GM21360 (cell line): ENCODE measurements at regions not wholly inside any gene's neighbourhood (a gene's known extent, or its start where the extent isn't known, plus 50 kb on each side); places are given as distances from the start of the nearest gene placed in this dataset.
A peak's percentile ranks its signal among the peaks of the same experiment; 100 is the strongest.

Experiments used
- ATAC-seq: cut with Tn5 transposase; IDR thresholded peaks from one replicate; pipeline ENCODE4 v1.9.1; 2021; ENCODE audit warnings: mild to moderate bottlenecking, moderate library complexity; ENCODE audit not compliant: unreplicated experiment

DNA sequence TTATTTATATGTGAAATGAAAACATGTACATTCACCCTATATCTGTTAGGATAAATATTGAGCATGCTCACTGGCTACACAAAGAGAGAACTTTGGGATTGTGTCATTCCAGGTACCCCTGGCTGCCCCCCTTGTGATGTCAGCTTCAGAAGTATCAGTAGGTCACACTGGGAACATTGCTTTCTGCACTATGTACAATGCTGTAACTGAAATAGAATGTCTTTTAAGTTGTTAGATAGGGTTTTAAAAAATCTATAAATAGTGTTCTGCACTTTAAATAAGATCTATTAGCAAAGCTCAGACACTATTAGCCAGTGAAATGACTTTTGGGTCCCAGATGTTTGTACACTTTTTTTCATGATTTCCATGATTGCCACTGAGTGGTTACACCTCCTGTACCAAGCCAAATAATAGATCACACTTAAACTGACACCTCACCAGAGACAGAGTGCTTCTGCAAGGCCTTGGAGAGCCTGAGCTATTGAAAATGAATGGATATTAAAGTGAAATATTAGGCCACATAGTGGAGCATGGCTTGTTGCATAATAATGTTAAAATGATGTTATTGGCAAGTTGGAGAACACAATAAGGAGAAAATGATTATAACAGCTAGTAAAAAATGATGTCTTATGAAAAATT lies 297.0 kb upstream of the NXPH2 start:
- no peak for ATAC-seq

DNA sequence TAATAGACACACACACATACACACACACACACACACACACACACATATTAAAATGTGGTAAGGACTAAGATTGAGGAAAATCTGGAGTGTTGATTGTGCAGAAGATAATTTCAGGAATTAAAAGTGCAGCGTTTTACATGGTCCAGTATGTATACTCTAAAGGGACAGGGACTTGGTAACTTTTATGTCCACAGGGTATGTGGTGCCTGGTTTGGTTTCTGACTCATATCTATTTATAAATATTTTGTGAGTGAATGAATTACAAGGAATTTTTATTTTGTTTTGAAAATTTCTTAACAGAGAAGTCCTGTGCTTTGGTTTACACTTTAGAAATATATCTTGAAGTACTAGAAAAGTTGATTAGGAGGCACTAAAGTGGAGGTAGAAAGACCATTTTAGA lies 287.7 kb upstream of the NXPH2 start:
- no peak for ATAC-seq

GRCh38 chr2:139067072-139067471 lies 286.9 kb upstream of the NXPH2 start:
- no peak for ATAC-seq

DNA sequence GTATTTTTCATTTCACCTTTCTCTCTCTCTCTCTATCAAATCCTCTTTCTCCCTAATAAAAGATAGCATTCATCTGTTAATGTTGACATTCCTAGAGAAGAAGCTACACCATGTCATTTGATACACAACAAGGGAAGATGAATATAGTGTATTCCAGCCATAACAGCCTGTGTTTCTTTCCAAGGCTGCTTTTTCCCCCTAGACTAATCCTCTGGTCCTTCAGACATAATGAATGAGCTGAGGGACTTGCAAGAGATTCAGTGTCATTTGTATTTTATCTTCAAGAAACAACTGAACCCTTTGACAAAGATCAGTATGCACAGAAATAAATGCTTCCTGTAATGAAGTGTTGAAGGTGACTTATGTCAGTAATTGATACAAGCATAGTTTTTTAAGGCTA lies 284.0 kb upstream of the NXPH2 start:
- no peak for ATAC-seq

- ATAC-seq, result no peak
These were observed 279.4 kb upstream of the NXPH2 start for GRCh38 chr2:139059617-139060016.

GRCh38 chr2:139055202-139055601 lies 275.0 kb upstream of the NXPH2 start:
- ATAC-seq, result no peak

DNA sequence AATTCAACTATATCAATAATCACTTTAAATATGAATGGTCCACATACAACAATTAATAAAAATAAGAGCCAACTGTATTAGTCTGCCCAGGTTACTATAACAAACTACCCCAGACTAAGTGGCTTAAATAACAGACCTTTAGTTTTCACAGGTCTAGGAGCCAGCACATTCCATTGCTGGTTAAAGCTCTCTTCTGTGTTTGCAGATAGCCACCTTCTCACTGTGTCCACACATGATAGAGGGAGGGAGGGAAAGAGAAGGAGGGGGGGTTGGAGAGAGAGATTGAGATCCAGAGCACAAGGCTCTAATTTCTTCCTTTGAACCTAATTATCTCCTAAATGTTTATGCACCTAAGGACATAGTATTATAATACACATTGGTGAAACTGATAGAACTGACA lies 267.8 kb upstream of the NXPH2 start:
- no peak for ATAC-seq

- no peak for ATAC-seq
These were observed 265.3 kb upstream of the NXPH2 start for GRCh38 chr2:139045524-139045923.

DNA sequence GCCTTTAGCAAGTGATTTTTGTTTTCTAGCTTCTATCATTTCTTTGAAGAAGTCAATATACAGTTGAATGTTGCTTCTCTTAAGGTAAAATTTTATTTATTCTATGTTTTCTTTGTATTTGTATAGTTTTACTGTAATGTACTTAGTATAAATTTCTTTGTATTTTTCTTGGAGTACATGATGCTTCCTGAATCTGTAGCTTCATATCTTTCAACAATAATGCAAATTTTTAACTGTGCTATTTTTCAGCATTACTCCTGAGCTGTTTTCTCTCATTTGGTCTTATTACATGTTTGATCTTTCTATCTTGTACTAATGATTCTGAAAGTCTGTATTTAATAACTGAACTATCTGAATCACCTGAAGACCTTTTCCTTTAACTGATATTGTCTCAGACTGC lies 253.9 kb upstream of the NXPH2 start:
- no peak for ATAC-seq

DNA sequence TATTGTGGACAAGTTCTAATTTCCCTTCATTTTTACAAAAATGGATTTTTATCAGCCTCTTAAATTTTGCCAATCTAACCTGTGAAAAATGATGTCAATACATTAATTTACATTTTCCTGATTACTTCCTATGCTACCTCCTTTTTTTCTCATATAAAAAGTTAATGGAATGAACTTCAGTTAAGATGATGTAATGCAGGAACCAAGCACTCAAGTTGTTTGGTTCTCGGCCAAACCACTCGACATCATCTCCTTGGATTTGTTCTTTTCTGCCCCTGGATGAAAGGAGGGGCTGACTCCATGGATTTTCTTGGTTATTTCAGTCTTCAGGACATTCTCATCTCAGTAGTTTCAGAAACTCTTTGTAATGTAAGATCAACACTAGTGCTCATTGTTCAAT lies 253.1 kb upstream of the NXPH2 start:
- ATAC-seq, result no peak

DNA sequence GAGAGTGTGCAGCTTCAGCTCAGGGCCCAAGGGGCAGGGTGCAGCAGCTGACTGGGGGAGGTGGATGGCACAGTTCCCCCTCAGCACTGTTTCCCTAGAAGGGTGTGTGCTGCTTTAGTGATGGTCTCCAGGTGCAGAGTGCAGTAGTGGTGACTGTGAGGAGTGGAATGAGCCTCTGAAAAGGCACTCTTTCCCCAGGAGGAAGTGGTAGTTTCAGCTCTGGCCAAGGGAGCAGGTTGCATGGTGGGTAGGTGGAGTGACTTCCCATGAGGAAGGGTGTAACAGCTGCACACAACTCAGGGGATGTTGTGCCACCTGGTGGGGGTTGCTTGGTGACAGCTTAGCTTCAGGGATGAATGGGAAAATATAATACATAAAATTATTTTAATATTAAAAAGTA lies 251.5 kb upstream of the NXPH2 start:
- peak; percentile 78 for ATAC-seq

- no peak for ATAC-seq
These were observed 240.1 kb upstream of the NXPH2 start for GRCh38 chr2:139020287-139020686.

GRCh38 chr2:139018252-139018651 lies 238.1 kb upstream of the NXPH2 start:
- no peak for ATAC-seq

DNA sequence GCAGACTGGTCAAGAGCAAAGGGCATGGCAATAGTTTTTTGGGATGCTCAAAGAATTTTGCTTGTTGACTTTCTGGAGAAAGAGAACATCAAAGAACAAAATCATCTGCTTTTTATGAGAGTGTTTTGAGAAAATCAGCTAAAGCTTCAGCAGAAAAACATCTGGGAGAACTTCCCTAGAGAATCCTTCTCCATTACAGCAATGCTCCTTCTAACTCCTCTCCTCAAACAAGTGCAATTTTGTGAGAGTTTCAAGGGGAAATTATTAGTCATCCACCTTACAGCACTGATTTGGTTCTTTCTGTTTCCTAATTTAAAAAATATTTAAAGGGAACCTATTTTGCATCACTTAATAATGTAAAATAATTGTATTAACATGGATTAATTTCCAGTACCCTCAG lies 226.9 kb upstream of the NXPH2 start:
- no peak for ATAC-seq

DNA sequence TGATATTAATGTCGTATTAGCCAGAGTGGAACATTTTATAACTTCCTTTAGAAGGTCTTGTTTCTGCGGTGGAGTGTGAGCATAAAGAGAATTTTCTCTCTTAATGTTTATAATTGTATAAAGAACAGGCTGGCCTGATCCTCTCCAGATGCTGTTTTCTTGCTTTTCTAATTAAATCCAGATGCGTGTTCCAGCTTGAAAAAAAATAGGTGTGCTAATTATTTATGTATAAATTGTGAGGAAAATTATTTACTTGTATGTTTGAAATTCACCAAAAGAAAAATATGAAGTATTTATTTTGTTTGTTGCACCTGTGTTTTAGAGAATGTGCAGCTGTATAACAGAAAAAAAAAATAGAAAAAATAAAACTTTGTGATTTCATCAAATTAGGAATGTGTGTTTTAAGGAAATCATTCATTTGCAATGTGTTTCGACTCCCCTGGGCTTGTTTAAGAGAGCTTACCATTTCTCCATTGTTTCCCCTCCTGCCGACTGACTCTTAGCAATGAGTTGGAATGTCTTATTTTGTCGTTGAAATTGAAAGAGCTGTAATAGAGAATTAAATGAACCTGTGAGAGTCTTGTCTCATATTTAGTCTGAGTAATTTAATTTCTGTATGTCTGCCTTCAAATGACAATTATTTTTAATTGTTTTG lies 220.1 kb upstream of the NXPH2 start:
- ATAC-seq, result no peak

DNA sequence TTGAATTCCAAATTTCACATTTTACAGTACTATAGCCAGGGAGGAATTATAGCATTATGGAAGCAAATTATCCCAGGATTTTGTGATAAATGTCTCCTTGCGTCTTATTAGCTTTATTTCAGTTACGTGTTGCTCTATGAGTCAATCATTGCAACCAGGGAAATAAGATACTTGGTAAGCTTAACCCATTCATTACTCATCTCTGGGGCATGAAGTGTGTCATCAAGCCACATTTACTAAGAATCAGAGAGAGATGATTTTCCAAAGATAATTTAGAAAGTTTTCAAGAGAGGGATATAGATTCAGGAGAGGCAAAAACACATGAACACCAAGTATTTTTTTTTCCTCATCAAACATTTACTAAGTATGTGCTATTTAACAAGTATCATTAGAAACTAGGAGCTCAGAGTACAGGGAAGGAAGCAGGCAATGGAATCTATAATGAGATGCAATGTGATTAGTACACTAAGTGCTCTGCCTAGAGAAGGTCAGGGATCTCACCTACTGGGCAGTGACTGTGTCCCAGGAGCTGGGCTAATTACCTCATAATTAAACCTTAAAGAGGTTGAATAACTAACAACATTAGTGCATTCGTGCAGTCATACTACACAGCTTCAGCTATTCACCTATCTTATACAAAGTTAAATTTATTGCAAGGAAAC lies 217.8 kb upstream of the NXPH2 start:
- ATAC-seq, result no peak

DNA sequence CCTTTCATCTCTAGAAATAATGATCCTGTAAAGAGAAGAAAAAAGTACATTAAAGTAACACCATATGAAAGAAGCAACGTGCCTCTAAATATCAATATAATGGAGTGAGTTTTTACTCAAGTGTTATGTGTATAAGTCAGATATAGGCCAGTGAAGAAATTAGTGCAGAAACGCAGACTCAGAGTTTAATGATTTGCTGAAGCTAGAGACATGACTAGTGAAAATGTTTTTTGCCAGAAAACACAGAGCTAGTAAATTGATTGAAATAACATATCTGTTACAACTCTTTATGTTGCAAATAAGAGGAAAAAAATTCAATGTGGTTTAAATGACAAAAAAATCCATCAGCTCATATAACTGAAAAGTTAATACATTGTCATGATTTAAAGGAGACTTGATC lies 217.2 kb upstream of the NXPH2 start:
- no peak for ATAC-seq

DNA sequence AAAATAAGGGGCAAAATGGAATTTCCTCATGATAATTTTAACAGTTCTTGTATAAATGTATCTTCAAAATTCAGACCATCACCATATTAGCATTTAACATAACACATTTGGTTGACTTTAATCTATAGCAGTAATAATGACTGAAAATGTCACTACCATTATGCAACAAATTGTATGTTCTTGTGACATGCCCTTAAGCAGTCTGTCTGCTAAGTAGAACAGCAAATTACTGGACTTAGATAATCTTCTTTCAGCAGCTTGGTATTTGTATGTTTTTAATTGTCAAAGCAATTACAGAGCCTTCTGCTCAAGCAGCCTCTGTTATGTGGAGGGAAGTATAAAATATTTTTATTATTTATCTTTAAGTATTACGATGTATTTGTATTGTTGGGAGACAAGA lies 214.3 kb upstream of the NXPH2 start:
- ATAC-seq, result no peak

DNA sequence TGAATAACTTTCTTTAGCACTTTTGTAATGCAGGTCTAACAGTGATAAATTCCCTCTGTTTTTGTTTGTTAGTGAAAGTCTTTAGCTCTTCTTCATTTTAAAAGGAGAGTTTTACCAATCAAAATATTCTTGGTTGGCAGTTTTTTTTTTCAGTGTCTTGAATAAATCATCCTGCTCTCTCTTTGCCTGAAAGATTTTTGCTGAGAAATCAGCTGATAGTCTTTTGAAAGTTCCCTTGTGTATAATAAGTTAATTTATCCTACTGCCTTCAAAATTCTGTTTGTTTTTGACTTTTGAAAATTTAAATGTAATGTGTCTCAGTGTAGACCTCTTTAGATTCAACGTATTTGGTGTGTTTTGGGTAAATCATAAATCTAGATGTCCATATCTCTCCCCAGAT lies 205.7 kb upstream of the NXPH2 start:
- ATAC-seq, result no peak

DNA sequence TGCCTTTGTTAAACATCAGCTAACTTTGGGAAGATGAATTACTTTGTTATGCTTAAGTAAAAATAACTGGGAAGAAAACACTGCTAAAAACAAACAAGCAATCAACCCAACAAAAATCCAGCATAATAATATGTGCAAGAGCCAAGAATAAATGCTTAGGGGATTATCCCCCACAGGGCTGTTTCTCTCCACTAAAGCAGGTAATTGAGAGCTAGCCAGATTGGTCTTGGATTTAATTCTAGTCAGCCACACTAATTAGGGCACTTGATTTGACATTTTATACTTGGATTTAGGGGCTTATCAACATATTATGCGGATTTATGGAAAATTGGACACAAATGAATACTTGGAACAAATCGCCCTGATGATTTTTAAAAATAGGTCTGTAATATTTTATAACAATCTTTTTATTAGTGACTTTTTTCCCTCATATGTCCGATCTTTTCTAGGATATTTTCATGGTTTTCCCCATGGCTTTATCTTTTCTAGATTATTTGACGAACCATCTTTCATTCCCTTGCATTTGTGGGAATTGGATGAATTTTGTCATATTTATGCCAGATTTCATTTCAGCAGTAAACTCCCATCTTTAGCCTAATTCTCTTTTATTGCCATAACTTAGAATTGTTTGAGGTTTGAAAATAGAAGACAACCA lies 199.1 kb upstream of the NXPH2 start:
- no peak for ATAC-seq

- ATAC-seq, result no peak
These were observed 194.5 kb upstream of the NXPH2 start for GRCh38 chr2:138974651-138975050.

GRCh38 chr2:138964418-138964817 lies 184.2 kb upstream of the NXPH2 start:
- ATAC-seq, result no peak
